ENCODE measurements at regions not wholly inside any gene's neighbourhood (a gene's known extent, or its start where the extent isn't known, plus 50 kb on each side); places are given as distances from the start of the nearest gene placed in this dataset.

- no peak for TF ChIP-seq Cebpa-rat (IDR thresholded peaks at IDR 0.05)
- Histone ChIP-seq H3K4me2 (no peak overlapping the region), H3K27ac (no peak overlapping the region), H3K9me3 (no peaks in the 10 kb centered on the region), H3K4me1 (no peaks in the 10 kb centered on the region), H4K20me1 (no peaks in the 10 kb centered on the region), H3K4me3 (no peak overlapping the region), H3K36me3 (no peaks in the 10 kb centered on the region), H3K9ac (no peak overlapping the region), H3K27me3 (no peaks in the 10 kb centered on the region)
Measured at GRCh38 chr6:19153270-19153980, 683.7 kb upstream of the ID4 start.

- Histone ChIP-seq H3K4me2 (no peak overlapping the region), H3K4me1 (no peaks in the 10 kb centered on the region), H3K36me3 (no peaks in the 10 kb centered on the region), H3K27me3 (no peaks in the 10 kb centered on the region), H3K9ac (no peak overlapping the region), H3K27ac (no peak overlapping the region), H3K9me3 (no peaks in the 10 kb centered on the region), H4K20me1 (no peaks in the 10 kb centered on the region), H3K4me3 (no peak overlapping the region)
- TF ChIP-seq Cebpa-rat (IDR thresholded peaks at IDR 0.05): no peak
Measured at GRCh38 chr6:19153981-19154295, 683.2 kb upstream of the ID4 start.

- Histone ChIP-seq H4K20me1 (no peaks in the 10 kb centered on the region), H3K27ac (no peak overlapping the region), H3K4me1 (peaks cover 13% of the 10 kb centered on the region), H3K36me3 (no peaks in the 10 kb centered on the region), H3K27me3 (no peaks in the 10 kb centered on the region), H3K4me2 (no peak overlapping the region), H3K9me3 (no peaks in the 10 kb centered on the region), H3K9ac (no peak overlapping the region), H3K4me3 (no peak overlapping the region)
- TF ChIP-seq Cebpa-rat (IDR thresholded peaks at IDR 0.05): no peak
Measured at GRCh38 chr6:19156443-19156842, 680.7 kb upstream of the ID4 start.

- Histone ChIP-seq H3K27me3 (no peaks in the 10 kb centered on the region), H3K4me3 (no peak overlapping the region), H3K36me3 (no peaks in the 10 kb centered on the region), H3K9me3 (no peaks in the 10 kb centered on the region), H3K9ac (no peak overlapping the region), H3K27ac (no peak overlapping the region), H3K4me2 (no peak overlapping the region), H3K4me1 (peaks cover 15% of the 10 kb centered on the region), H4K20me1 (no peaks in the 10 kb centered on the region)
- no peak for TF ChIP-seq Cebpa-rat (IDR thresholded peaks at IDR 0.05)
Measured at GRCh38 chr6:19157486-19157885, 679.7 kb upstream of the ID4 start.

DNA sequence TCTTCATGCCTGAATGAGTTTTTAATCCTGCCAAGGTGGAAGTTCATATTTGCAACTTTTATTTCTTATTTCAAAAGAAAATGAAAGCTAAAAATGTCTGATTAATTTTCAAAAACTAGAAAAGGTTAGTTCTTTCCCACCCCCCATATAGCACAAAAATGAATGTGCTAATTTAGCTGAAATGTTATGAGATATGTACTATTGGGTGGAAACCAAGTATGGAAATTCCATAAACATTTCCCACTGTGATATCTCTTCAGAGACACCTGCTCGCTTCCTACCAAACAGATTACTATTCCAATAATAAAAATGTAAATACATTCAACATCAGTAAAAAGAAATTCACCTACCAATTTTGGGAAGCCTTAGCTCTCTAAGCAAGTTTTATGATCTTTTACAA is 678.6 kb upstream of the ID4 start:
- H3K4me1 ChIP-seq: peaks cover 15% of the 10 kb centered on the region
- H3K4me2 ChIP-seq: no peak overlapping the region
- H4K20me1 ChIP-seq: no peaks in the 10 kb centered on the region
- H3K9ac ChIP-seq: no peak overlapping the region
- H3K27me3 ChIP-seq: no peaks in the 10 kb centered on the region
- no peak for TF ChIP-seq Cebpa-rat (IDR thresholded peaks at IDR 0.05)
- no peak overlapping the region for H3K4me3 ChIP-seq
- H3K36me3 ChIP-seq: no peaks in the 10 kb centered on the region
- H3K27ac ChIP-seq: no peak overlapping the region
- H3K9me3 ChIP-seq: no peaks in the 10 kb centered on the region

- Histone ChIP-seq H3K9me3 (no peaks in the 10 kb centered on the region), H3K27ac (no peak overlapping the region), H3K4me1 (peaks cover 15% of the 10 kb centered on the region), H3K4me2 (no peak overlapping the region), H3K36me3 (no peaks in the 10 kb centered on the region), H4K20me1 (no peaks in the 10 kb centered on the region), H3K4me3 (no peak overlapping the region), H3K9ac (no peak overlapping the region), H3K27me3 (no peaks in the 10 kb centered on the region)
- TF ChIP-seq Cebpa-rat (IDR thresholded peaks at IDR 0.05): no peak
Measured at GRCh38 chr6:19159089-19159488, 678.1 kb upstream of the ID4 start.

DNA sequence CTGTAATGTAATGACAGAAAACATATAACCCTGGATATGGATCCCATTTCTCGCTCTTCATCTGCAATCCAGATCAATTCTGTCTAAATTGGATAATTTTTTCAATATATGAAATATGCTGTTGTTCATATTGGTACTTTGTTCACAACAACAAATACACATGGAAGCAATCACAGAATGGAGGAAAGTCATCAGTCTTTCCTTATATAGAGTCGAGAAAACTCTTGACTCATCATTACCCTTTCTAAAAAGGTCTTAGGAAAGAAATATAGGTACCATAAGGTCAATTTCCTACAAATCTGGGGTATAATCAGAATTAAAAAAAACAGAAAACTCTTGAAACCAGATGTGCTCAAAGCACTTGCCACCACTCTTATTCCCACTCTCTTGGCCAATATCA is 677.6 kb upstream of the ID4 start:
- Histone ChIP-seq H3K9ac (no peak overlapping the region), H3K36me3 (no peaks in the 10 kb centered on the region), H3K4me2 (no peak overlapping the region), H3K4me3 (no peak overlapping the region), H3K27me3 (no peaks in the 10 kb centered on the region), H3K4me1 (peaks cover 15% of the 10 kb centered on the region), H3K27ac (no peak overlapping the region), H3K9me3 (no peaks in the 10 kb centered on the region), H4K20me1 (no peaks in the 10 kb centered on the region)
- TF ChIP-seq Cebpa-rat (IDR thresholded peaks at IDR 0.05): no peak

- no peak for TF ChIP-seq Cebpa-rat (IDR thresholded peaks at IDR 0.05)
- Histone ChIP-seq H3K27ac (no peak overlapping the region), H3K4me1 (peaks cover 15% of the 10 kb centered on the region), H3K4me2 (peak overlapping the region; percentile 55), H3K9me3 (no peaks in the 10 kb centered on the region), H3K4me3 (no peak overlapping the region), H3K9ac (no peak overlapping the region), H4K20me1 (no peaks in the 10 kb centered on the region), H3K36me3 (no peaks in the 10 kb centered on the region), H3K27me3 (no peaks in the 10 kb centered on the region)
Measured at GRCh38 chr6:19160081-19160730, 677.0 kb upstream of the ID4 start.

GRCh38 chr6:19167251-19167650 is 669.9 kb upstream of the ID4 start:
- Histone ChIP-seq H3K9me3 (no peaks in the 10 kb centered on the region), H3K27me3 (no peaks in the 10 kb centered on the region), H3K4me2 (no peak overlapping the region), H3K36me3 (no peaks in the 10 kb centered on the region), H3K27ac (no peak overlapping the region), H3K9ac (no peak overlapping the region), H4K20me1 (no peaks in the 10 kb centered on the region), H3K4me1 (no peaks in the 10 kb centered on the region), H3K4me3 (no peak overlapping the region)
- TF ChIP-seq Cebpa-rat (IDR thresholded peaks at IDR 0.05): no peak

GRCh38 chr6:19169366-19169765 is 667.8 kb upstream of the ID4 start:
- no peak overlapping the region for H3K4me2 ChIP-seq
- H4K20me1 ChIP-seq: no peaks in the 10 kb centered on the region
- TF ChIP-seq Cebpa-rat (IDR thresholded peaks at IDR 0.05): no peak
- no peaks in the 10 kb centered on the region for H3K27me3 ChIP-seq
- no peak overlapping the region for H3K27ac ChIP-seq
- H3K9me3 ChIP-seq: no peaks in the 10 kb centered on the region
- no peaks in the 10 kb centered on the region for H3K4me1 ChIP-seq
- H3K9ac ChIP-seq: no peak overlapping the region
- H3K36me3 ChIP-seq: no peaks in the 10 kb centered on the region
- H3K4me3 ChIP-seq: no peak overlapping the region
